ENCODE measurements at regions not wholly inside any gene's neighbourhood (a gene's known extent, or its start where the extent isn't known, plus 50 kb on each side); places are given as distances from the start of the nearest gene placed in this dataset.

DNA sequence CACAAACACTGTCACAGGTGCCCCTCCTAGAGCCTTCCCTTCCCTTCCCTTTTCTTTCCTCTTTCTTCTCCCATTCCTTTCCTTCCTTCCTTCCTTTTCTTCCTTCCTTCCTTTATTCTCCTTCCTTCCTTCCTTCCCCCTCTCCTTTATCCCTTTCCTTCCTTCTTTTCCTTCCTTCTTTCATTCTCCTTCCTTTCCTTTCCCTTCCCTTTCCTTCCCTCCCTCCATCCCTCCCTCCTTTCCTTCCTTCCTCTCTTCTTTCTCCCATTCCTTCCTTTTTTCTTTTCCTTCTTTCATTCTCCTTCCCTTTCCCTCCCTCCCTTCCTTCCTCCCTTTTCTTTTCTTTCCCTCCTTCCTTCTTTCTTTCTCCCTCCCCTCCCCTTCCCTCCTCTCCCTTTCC lies 170.0 kb downstream of the ENGASE start:
- H3K4me1 ChIP-seq (ENCODE audit: control insufficient read depth, extremely low read depth, insufficient read depth, low read length) = no peaks in the 10 kb centered on the region
- H3K9me1 ChIP-seq (replicated peaks; ENCODE audit: control insufficient read depth, extremely low read depth, insufficient read depth, low read length) = no peaks in the 10 kb centered on the region
- H3K36me3 ChIP-seq (ENCODE audit: control insufficient read depth in 2 of 2, extremely low read depth in 1 of 2, insufficient read depth in 2 of 2, low read length in 2 of 2) = no peaks in the 10 kb centered on the region
- ChIA-PET POLR2A (no interaction called here), CTCF (no interaction called here)
- dilution Hi-C loops (cut with MboI; ENCODE audit: extremely low pct_ligation_motif_present, low sequenced_read_pairs) (no loop called here), intact Hi-C loops (cut with micrococcal nuclease) (no loop called here)
- no peak for DNase-seq (ENCODE audit: low read depth, low spot score)
- BruUV-seq (replicated peaks) = no TSS peak
- no peak overlapping the region for H2AFZ ChIP-seq (ENCODE audit: low read depth, low read length)
- H3K27ac ChIP-seq (ENCODE audit: insufficient read depth, low read depth, low read length) = no peak overlapping the region
- no peak for FAIRE-seq
- H3K27me3 ChIP-seq (ENCODE audit: control insufficient read depth in 2 of 2, insufficient read depth in 2 of 2, low read length in 2 of 2) = no peaks in the 10 kb centered on the region
- no peak for TF ChIP-seq MAX (IDR thresholded peaks at IDR 0.05; ENCODE audit: insufficient read depth, insufficient read length)
- no peak for TF ChIP-seq JUN (IDR thresholded peaks at IDR 0.05; ENCODE audit: borderline replicate concordance, insufficient read depth, insufficient read length, low read depth)
- TF ChIP-seq POLR2A (IDR thresholded peaks at IDR 0.05; ENCODE audit: low read depth, low read length) = no peak
- H3K9ac ChIP-seq (replicated peaks; ENCODE audit: extremely low read depth, insufficient read depth, low read length) = no peak overlapping the region
- H3K4me2 ChIP-seq (ENCODE audit: insufficient read depth, low read length) = no peak overlapping the region
- H3K4me3 ChIP-seq (replicated peaks in 1 of 3; ENCODE audit: insufficient read depth in 1 of 3, low read depth in 1 of 3, low read length in 3 of 3) = no peak overlapping the region
- H3K79me2 ChIP-seq (ENCODE audit: control insufficient read depth, insufficient read depth, low read length) = no peaks in the 10 kb centered on the region
- H3K9me3 ChIP-seq (replicated peaks; ENCODE audit: control insufficient read depth, insufficient read depth, low read length) = no peaks in the 10 kb centered on the region
- no peaks in the 10 kb centered on the region for H4K20me1 ChIP-seq (replicated peaks; ENCODE audit: control insufficient read depth, extremely low read depth, insufficient read depth, low read length)

GRCh38 chr17:79243996-79244395 lies 169.4 kb downstream of the ENGASE start:
- H3K9me3 ChIP-seq (replicated peaks; ENCODE audit: control insufficient read depth, insufficient read depth, low read length) = no peaks in the 10 kb centered on the region
- H3K4me1 ChIP-seq (ENCODE audit: control insufficient read depth, extremely low read depth, insufficient read depth, low read length) = no peaks in the 10 kb centered on the region
- no peak overlapping the region for H3K27ac ChIP-seq (ENCODE audit: insufficient read depth, low read depth, low read length)
- POLR2A ChIA-PET = no interaction called here
- no peak overlapping the region for H3K4me3 ChIP-seq (replicated peaks in 1 of 3; ENCODE audit: insufficient read depth in 1 of 3, low read depth in 1 of 3, low read length in 3 of 3)
- H3K36me3 ChIP-seq (ENCODE audit: control insufficient read depth in 2 of 2, extremely low read depth in 1 of 2, insufficient read depth in 2 of 2, low read length in 2 of 2) = no peaks in the 10 kb centered on the region
- dilution Hi-C loops (cut with MboI; ENCODE audit: extremely low pct_ligation_motif_present, low sequenced_read_pairs) = no loop called here
- intact Hi-C loops (cut with micrococcal nuclease) = no loop called here
- CTCF ChIA-PET = no interaction called here
- no peak for TF ChIP-seq POLR2A (IDR thresholded peaks at IDR 0.05; ENCODE audit: low read depth, low read length)
- TF ChIP-seq JUN (IDR thresholded peaks at IDR 0.05; ENCODE audit: borderline replicate concordance, insufficient read depth, insufficient read length, low read depth) = no peak
- H4K20me1 ChIP-seq (replicated peaks; ENCODE audit: control insufficient read depth, extremely low read depth, insufficient read depth, low read length) = no peaks in the 10 kb centered on the region
- H2AFZ ChIP-seq (ENCODE audit: low read depth, low read length) = no peak overlapping the region
- no TSS peak for BruUV-seq (replicated peaks)
- FAIRE-seq (no peak), DNase-seq (ENCODE audit: low read depth, low spot score) (no peak)
- no peak overlapping the region for H3K4me2 ChIP-seq (ENCODE audit: insufficient read depth, low read length)
- H3K79me2 ChIP-seq (ENCODE audit: control insufficient read depth, insufficient read depth, low read length) = no peaks in the 10 kb centered on the region
- H3K27me3 ChIP-seq (ENCODE audit: control insufficient read depth in 2 of 2, insufficient read depth in 2 of 2, low read length in 2 of 2) = no peaks in the 10 kb centered on the region
- H3K9ac ChIP-seq (replicated peaks; ENCODE audit: extremely low read depth, insufficient read depth, low read length) = no peak overlapping the region
- no peaks in the 10 kb centered on the region for H3K9me1 ChIP-seq (replicated peaks; ENCODE audit: control insufficient read depth, extremely low read depth, insufficient read depth, low read length)
